HG03159 (cell line): ENCODE measurements at regions not wholly inside any gene's neighbourhood (a gene's known extent, or its start where the extent isn't known, plus 50 kb on each side); places are given as distances from the start of the nearest gene placed in this dataset.

ENCODE experiments used
- ATAC-seq: cut with Tn5 transposase; IDR thresholded peaks from one replicate; pipeline ENCODE4 v1.9.1; 2021; ENCODE audit warnings: mild to moderate bottlenecking, moderate library complexity; ENCODE audit not compliant: unreplicated experiment

- no peak for ATAC-seq
Measured at GRCh38 chr12:19855851-19856250, 416.6 kb downstream of the AEBP2 start.

DNA sequence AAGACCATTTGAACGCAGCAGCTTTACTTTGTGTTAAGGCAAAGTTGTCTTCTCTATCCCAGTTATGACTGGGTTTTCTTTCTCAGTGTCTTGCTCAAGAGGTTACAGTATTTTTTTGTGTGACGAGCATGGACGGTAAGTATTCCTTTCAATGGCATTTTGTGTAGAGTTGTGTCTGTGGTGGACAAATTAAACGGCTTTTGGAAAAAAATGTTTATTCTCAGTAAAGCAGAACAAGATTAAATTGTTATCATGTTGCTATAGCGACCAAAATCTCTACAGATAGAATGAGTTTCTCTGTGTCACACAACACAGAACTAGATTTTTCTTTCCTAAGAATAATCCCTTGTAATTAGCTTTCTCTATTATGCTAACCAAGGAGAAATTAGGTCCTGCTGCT lies 417.1 kb downstream of the AEBP2 start:
- ATAC-seq: no peak

DNA sequence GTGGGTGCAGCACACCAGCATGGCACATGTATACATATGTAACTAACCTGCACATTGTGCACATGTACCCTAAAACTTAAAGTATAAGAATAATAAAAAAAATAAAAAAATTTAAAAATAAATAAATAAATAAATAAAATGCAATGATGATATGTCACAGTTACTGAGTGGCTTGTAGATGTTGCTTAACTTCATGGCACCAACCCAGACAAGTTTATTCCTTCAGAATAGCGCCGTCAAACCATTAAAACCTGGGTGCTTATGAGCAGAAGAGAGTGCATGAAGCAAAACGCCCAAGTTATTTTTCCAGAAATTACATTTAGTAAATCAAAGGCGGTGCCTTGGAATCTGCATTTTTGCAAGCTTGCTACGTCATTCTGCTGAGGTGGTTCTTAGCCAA lies 417.9 kb downstream of the AEBP2 start:
- no peak for ATAC-seq

- no peak for ATAC-seq
Measured at GRCh38 chr12:19867151-19867550, 427.9 kb downstream of the AEBP2 start.

DNA sequence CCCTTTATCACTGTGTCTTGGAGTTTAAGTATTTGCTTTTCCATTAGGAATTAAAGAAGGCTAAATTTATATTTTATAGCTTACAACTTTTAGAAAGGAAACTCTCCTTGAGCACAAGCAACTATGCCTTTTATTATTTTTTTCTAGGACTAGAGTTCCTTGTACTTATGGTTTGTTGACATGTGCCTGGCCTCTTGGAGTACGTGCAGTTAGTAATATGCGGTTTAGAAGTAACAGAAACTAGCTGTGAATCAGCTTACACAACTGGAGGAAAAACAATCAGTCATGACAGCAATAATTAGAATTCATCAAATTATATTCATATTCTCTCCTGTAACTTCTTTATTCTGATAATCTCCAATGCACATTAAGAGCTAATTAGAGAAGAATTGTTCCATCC lies 428.7 kb downstream of the AEBP2 start:
- no peak for ATAC-seq

DNA sequence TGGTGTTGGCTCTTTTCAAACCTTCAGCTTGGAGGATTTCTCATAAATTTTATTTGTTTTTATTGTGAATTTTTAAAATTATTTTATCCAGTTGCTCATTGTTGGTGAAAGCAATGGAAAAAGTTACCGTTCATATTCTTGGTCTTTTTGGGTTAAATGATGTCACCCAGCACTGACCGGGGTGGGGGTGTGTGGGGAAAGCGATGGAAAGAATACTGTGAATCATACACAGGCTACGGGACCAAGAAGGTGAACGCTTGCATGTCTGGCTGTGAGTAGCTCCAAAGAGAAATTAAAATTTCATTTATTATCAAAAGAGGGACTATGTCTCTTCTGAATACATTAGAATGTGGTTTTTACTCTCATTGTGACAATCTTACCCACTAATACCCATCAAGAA lies 430.1 kb downstream of the AEBP2 start:
- no peak for ATAC-seq

GRCh38 chr12:19872621-19873540 lies 433.6 kb downstream of the AEBP2 start:
- ATAC-seq: no peak

DNA sequence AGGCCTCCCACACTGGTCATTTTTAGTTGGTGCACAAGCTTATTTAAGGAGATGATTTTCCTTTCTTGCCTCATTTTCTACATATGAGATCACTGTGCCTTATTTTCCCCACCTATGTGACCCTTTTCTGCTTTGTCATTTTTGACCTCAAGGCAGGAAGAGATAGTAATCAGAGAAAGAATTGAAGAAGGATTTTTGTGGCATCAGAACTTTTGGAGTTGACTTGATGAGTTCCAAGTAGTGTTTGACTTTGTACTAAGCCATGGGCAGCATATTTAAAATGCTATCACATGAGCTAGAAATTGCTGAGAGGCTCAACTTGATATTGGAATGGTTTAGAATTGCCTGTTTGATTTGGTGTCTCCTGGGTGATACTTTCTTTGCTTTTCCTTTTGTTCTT lies 440.8 kb downstream of the AEBP2 start:
- ATAC-seq: no peak

DNA sequence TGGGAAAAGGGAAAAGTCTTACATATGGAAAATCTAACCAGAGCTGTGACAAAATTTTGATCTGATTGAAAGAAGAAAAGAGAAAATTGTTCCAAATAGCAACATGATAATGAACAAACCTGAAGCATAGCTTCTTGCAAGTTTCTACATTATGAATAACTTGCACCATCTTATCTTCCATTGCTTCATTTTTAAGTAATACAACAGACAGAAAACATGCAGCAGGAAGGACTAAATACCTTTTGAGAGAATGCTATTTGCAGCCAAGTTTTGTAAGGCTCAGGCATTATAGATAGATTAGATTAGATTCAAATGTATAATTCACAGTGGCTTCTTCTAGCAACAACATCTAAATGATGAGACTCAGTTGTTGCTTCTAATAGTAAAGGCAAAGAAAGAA lies 441.4 kb downstream of the AEBP2 start:
- no peak for ATAC-seq

DNA sequence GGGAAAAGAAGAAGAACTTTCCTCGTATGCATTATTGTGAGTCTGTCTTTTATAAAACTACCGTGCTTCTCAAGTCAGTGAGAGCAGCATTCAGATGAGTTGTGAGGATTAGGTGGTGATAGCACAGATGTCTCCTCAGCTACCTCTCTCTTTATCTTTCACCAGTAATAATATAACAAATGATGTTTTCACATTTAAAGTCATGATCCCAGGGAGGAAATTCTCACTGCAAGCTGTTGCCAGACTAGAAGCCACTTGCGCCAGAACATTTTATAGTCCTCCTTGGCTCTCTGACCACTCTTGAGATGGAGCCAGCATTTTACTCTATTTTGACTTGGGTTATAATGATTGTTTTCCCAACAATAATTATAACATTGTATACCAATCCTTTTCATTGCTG lies 443.1 kb downstream of the AEBP2 start:
- no peak for ATAC-seq

DNA sequence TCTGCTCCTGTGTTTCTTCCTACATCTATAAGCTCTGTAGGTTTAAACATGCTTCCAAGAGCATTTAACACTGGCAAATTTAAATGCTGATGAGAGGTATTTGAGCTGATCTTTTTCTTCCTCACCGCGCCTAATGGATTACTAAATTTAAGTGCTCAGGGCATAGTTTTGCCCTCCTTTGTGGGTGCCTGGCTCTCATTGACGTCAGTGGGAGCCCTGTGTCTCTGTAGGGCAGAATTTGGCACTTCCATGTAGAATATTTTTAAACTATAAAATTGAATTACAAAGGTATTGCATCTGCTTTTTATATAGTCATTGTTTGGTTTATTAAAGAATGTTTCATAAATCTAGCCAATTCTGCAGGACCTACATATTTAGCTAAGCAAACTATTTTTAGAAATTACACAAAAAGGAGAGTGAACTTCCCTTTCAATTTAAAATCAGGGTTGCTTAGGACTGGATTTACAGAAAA lies 444.8 kb downstream of the AEBP2 start:
- ATAC-seq: no peak

DNA sequence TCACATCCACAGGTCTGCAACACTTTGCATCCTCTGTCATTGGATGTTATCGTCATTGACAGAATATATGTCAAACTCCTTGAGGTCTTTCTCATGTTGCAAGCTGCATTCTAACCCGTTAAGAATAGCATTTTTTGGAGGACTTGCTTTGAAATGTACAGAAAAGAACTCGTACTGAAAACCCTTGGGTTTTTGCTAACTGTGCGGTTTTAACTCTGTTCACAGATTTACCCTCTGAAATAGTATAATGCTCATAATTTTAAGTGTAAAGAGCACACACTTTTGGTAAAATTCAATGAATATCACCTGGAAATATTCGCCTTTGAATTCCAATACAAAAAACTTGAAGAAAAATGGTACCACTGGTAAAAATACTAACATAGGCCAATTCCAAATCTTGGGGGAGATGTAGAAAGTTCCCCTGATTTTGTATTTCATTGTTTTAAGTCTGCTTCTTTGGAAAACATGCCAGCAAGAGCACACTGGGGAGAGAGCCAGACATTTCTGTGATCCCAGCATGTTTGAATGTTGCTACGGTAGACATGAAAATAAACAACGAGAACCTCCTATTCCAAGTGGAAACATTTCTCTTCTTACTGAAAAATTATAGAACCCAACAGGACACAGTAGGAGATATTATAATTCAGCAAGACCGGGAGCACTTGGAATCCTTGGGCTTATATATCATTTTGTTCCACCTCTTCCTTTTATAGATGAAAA lies 446.0 kb downstream of the AEBP2 start:
- no peak for ATAC-seq

DNA sequence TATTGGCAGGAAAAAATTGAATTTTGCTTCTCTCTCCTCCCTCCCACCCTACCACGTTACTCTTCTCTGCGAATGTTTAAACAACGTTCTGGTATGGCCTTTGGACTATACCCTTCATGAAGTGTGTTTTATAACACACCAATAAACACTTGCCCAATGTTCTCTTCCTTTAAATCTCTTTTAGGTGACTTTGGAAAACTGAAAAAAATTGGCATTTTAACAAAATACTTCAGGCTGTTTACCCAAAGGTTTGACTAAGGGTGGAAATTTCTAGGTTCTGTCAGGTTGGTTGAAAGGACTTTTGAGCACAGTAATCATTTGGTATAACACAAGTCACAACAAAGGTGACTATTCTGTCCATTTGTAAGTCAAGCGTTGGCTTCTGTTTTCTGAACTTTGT lies 446.8 kb downstream of the AEBP2 start:
- ATAC-seq: no peak

DNA sequence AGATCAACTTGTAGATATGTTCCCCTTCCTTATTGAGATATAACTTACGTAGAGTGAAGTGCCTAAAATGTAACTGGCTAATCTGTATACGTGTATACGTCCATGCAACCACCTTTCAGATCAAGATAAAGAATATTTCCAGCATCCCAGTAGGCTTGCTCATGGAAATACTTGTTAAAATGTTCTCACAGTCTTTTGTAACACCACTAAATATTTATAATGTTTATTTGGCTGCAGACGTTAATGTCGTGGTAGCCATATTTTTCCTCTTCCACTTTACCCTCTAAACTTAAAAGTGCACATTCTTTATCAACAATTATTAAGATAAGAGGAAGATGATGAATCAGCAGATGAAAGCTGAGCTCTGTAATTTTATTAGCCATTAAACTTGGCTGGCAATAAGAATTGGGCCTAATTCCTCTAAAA lies 447.4 kb downstream of the AEBP2 start:
- ATAC-seq: no peak

DNA sequence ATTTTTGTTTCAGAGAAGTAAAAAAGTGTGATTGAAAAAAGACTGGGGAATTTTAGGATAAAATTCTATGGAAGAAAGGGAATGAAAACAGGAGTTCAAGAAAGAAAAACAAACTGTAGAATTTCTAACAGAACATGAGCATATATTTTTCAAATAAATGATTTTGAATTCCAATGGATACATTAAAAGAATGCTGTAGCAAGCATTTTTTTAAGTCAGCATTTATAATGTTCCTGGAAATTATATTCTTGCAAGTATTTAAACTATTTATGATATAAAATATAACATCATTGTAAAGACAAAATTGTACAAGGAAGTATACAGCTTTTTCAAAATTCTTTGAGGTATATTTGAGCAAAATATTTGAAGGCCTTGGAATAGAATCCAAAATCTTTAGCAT lies 450.7 kb downstream of the AEBP2 start:
- ATAC-seq: no peak

DNA sequence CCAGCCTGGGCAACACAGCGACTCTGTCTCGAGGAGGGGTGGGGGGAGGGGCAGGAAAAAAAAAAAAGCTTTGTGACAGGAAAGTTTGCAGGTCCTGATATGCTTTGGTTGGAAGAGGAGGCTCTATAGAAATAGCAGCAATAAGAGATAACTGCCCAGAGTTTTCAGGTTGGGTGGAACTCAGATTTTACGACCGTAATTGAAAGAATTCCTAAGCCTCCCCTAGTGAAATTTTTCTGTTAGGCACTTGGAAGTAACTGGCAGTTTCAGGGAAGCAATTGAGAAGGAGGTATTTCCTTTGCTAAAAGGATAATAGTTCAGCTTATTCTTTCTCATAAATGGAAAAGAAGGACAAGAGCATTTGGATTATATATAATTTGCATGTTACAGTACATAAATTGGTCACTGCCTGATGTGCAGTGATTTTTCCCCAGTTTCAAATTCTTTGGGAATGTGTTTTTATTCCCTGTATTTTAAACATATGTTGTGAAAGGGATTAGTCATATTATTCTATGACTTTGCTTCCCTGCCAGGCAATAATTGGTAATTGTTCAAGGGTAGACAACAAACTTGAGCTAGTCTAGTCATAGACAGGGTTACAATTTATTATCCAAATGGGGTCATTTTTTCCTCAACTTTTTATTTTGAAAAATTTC lies 452.8 kb downstream of the AEBP2 start:
- no peak for ATAC-seq

- ATAC-seq: no peak
Measured at GRCh38 chr12:19893514-19893913, 454.2 kb downstream of the AEBP2 start.

GRCh38 chr12:19894050-19894449 lies 454.8 kb downstream of the AEBP2 start:
- ATAC-seq: no peak

DNA sequence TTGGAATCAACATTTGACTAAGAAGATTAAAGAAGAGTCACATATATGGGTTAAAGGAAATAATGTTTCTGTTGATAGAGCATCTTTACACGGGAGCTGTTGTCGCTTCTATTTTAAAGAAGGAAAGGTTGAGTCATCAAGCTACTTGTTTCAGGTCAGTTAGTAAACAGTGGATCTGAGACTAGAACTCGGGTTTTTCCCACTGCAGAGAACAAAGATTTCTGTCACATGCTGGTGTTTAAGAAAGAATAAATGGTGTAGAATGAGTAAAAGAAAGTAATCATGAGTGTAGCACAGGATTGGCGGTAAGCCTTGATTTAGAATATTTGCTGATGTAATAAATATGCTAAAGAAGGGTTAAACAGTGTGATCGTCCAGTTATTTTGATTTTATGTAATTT lies 455.5 kb downstream of the AEBP2 start:
- peak; percentile 63 for ATAC-seq

- no peak for ATAC-seq
Measured at GRCh38 chr12:19895246-19896020, 456.1 kb downstream of the AEBP2 start.

- ATAC-seq: no peak
Measured at GRCh38 chr12:19896041-19896440, 456.7 kb downstream of the AEBP2 start.
